ENCODE measurements at regions not wholly inside any gene's neighbourhood (a gene's known extent, or its start where the extent isn't known, plus 50 kb on each side); places are given as distances from the start of the nearest gene placed in this dataset.

DNA sequence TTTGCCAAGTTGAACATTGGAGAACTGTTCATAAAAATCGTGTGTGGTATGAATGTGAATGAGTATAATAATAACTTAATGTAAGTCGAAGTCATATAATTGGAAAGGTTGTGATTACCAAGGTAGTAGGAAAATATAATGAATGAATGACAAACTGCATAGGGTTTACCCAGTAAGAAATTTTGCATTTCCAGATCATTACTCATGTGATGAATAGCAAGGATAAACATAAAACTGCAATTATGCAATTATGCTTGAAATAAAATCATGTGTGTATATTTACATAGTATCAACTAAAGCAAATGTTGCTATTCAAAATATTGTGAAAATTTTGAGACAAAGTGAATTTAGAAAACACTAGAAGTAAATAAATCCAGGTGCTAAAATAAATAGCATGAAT, 1108.7 kb upstream of the TMEFF2 start (continued):
- no peak for TF ChIP-seq CHD7 (IDR thresholded peaks at IDR 0.05; ENCODE audit: insufficient replicate concordance, low read length)
- TF ChIP-seq SRF (IDR thresholded peaks at IDR 0.05; ENCODE audit: low read depth, low read length): no peak
- no peak for TF ChIP-seq MAFK (IDR thresholded peaks at IDR 0.05; ENCODE audit: low read depth, low read length)
- TF ChIP-seq EZH2 (IDR thresholded peaks at IDR 0.05; ENCODE audit: low read depth, low read length, severe bottlenecking): no peak
- TF ChIP-seq ZNF274 (IDR thresholded peaks at IDR 0.05; ENCODE audit: borderline replicate concordance, extremely low read depth, low read length): no peak
- no peak for TF ChIP-seq KDM1A (IDR thresholded peaks at IDR 0.05; ENCODE audit: borderline replicate concordance, low read length)
- TF ChIP-seq RXRA (IDR thresholded peaks at IDR 0.05; ENCODE audit: insufficient read depth, low read depth, low read length): no peak
- no peak for TF ChIP-seq E2F6 (IDR thresholded peaks at IDR 0.05)
- no peak for TF ChIP-seq TBP (IDR thresholded peaks at IDR 0.05; ENCODE audit: low read depth, low read length)
- TF ChIP-seq FOSL1 (IDR thresholded peaks at IDR 0.05; ENCODE audit: insufficient read depth, low read depth, low read length): no peak
- TF ChIP-seq TAF1 (IDR thresholded peaks at IDR 0.05; ENCODE audit: low read depth, low read length): no peak
- no peak for TF ChIP-seq SIN3A (conservative IDR thresholded peaks at IDR 0.05 in 1 of 2, IDR thresholded peaks at IDR 0.05 in 1 of 2; ENCODE audit: low read depth in 1 of 2, low read length in 2 of 2)
